ENCODE measurements at regions not wholly inside any gene's neighbourhood (a gene's known extent, or its start where the extent isn't known, plus 50 kb on each side); places are given as distances from the start of the nearest gene placed in this dataset.
"Not testable (repeated sequence)": the region's sequence is repeated elsewhere in the genome, so short reads cannot be mapped to it uniquely, and the experiment has no call there.

DNA sequence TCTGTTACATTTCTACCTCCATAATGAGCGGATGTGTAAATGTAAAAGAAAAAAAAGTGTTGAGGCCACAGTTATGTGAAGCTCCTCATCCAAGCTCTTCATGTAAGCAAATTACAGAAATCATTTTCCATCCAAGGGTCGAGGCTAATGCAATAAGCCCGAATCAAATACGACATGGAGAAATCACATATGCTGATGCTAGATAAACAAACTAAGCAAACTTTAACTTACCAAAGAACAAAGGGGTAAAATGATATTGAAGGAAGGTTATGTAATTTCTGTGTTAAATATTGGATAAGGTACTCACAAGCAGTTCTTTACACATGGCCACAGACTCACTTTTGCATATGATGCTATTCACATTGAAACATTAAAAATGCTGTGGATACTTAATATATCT, 310.2 kb upstream of the ID2 start:
- no peak for DNase-seq

DNA sequence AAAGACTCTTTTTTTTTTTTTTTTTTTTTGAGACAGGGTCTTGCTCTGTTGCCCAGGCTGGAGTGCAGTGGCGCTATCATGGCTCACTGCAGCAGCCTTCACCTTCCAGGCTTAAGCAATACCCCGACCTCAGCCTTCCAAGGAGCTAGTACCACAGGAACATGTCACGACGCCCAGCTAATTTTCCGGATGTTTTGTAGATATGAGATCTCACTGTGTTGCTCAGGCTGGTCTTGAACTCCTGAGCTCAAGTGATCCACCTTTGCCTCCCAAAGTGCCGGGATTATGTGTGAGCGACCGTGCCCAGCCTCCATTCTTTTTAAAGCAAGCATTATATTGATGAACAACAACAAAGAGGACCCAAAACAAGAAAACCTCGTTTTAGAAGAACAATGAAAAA, 307.1 kb upstream of the ID2 start:
- no peak for DNase-seq

DNA sequence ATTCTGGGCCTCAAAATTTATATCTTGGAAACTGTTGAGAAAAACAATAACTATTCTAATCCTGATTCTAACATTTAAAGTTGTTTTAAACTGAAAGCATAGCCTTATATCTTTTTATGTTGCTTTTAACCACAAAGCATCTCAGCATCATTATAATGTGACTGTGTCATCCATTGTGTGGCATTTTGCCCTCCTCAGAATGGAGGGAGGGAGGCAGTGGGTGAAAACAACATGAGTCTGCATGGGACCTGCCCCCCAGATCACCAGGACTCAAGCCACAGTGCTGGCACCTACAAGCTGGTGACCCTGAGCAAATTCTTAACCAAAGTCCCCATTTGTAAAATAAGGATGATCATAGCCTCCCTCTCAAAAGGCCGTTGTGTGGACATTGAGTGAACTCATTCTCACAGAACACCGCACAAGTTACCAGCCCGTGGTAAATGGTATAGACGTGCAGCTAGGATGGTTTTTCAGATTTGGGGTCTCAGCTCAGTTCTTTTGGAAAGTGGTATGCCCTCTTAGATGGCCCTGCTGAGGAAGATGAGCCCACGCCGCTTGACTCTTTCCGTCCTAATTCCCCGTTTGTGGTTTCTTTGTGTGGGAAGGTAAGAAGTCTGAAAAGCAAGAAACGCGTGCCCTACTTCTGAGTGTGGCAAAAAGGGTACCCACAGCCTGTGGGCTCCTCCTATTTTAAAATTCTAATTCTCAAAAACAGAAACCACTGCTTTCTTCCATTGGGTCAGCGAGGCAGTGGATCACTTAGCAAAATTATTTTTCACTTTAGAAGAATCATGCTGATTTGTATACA, 305.0 kb upstream of the ID2 start:
- DNase-seq, result peak in 1 of 2 donors; percentile 8

- DNase-seq, result no peak
These were observed 303.6 kb upstream of the ID2 start for GRCh38 chr2:8378016-8378810.

DNA sequence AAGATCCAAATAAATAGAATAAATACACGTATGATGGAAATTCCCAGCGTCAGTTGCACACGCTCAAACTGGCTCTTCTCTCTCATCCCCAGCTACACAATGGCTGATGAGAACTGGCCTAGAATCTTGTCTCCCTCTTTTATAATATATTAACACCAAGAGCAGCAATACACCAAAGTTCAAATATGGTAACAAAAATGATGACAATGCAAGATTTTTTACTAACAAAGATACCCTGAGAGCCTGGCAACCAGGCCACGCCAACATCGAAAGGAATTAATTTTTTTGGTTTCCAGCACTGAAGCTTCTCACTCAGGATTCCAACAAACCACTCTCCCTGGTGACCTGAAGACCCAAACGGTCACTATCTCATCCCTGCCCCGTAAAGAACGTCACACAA, 302.7 kb upstream of the ID2 start:
- no peak for DNase-seq

DNA sequence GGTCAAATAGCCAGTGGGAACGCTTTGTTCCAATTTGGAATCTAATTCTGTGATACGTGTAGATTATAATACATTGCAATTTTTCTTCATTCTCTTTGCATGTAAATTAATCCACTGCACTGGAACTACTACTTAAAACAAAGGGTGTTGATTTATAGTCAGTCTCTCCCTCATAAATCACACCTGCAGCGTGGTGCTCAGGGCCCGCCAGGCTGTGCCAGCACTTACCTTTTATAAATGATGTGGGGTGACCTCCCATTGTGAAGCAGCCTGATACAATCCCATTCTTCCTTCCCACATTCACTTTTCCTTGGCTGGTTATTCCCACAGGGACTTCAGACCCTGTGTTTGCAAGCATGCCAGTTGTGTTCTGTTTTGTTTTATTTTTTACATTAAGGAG, 302.3 kb upstream of the ID2 start:
- DNase-seq, result no peak

- no peak for DNase-seq
These were observed 301.8 kb upstream of the ID2 start for GRCh38 chr2:8380026-8380425.

GRCh38 chr2:8380566-8380965, 301.3 kb upstream of the ID2 start:
- DNase-seq, result no peak

GRCh38 chr2:8382485-8382884, 299.4 kb upstream of the ID2 start:
- no peak for DNase-seq

GRCh38 chr2:8386748-8387147, 295.1 kb upstream of the ID2 start:
- not testable (repeated sequence) for DNase-seq

GRCh38 chr2:8388781-8389180, 293.1 kb upstream of the ID2 start:
- DNase-seq, result no peak

DNA sequence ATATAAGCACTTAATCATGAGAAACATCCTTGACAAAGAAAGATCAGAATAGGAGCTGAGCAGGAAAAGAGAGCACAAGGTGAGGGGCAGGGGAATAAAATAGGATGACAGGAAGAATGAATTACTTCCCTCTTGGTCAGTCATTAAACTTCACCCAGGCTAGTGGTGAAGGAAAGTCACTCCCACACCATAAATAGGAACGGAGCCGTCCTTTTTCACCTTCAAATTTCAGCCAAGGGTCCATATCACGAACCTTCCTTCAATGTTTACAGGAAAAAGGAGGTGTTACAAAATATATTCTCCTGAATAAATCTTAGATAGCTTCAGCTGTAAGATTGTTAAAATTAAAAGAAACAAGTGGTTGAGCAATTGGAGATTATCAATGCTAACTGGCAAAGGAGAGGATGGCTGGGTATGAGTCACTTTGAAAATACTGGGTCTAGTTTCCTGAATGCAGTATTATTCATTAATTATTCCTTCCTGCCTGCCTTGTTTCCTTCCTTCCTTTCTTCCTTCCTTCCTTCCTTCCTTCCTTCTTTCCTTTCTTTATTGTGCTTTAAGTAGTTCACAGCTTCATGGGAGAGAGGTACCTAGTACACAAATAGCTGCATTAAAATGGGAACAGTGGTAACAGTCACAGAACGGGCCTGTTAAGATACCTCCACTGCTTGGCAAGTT, 292.3 kb upstream of the ID2 start:
- DNase-seq, result no peak

DNA sequence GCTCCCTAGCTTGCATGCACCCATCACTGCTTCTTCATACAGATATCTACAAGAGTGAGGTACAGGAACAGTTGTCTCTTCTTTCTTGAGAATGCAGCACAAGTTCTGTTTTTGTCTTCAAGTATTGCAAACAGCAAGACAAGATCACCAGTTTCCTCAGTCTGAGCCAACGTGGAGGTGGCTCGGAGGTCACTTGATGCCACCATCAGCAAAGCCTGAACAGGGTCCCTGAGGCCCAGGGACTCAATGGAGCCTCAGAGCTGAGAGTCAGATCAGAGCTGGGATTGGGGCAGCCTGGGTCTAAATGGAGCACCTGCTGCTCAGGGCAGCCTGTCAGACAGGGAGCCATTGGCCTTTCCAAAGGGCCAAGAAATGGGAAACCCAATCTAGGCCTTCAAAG, 290.7 kb upstream of the ID2 start:
- DNase-seq, result no peak

DNA sequence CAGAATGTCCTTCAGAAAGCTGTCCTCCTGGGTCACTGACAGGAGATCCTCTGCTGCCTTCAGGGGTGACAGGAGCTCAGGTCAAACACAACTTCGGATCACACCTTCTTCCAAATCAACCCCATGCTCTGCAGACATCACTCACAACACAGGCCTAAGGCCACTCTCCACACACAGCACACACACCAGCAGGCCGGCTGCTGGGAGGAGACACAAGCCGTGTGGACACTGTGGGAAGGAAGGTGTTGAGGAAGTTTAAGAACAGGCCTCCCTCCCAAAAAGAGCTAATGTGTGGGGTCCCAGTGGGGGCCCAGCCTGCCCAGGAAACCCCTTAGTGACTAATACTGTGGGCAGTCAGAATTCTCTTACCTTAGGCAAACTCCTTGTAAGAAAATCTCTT, 290.3 kb upstream of the ID2 start:
- no peak for DNase-seq

GRCh38 chr2:8392098-8392866, 289.6 kb upstream of the ID2 start:
- DNase-seq, result no peak

GRCh38 chr2:8393506-8393905, 288.4 kb upstream of the ID2 start:
- DNase-seq, result no peak

- DNase-seq, result peak in 1 of 2 donors; percentile 7
These were observed 287.7 kb upstream of the ID2 start for GRCh38 chr2:8394131-8394530.

- no peak for DNase-seq
These were observed 287.1 kb upstream of the ID2 start for GRCh38 chr2:8394569-8395359.

DNA sequence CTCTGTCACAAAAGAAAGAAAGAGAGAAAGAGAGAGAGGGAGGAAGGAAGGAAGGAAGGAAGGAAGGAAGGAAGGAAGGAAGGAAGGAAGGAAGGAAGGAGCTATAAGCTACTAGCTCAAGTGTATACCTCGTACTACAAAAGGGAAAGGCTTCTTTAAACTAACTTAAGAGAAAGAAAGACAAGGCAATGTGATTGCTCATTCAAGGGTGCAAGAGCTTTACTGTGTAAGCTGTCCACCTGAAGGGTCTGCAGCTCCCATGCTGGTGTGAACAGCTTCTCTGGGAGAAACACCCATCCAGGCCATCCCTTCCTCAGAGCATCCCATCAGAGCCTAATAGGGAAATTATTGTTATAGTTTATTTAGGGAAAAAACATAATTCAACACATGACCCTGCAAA, 286.1 kb upstream of the ID2 start:
- no peak for DNase-seq

DNA sequence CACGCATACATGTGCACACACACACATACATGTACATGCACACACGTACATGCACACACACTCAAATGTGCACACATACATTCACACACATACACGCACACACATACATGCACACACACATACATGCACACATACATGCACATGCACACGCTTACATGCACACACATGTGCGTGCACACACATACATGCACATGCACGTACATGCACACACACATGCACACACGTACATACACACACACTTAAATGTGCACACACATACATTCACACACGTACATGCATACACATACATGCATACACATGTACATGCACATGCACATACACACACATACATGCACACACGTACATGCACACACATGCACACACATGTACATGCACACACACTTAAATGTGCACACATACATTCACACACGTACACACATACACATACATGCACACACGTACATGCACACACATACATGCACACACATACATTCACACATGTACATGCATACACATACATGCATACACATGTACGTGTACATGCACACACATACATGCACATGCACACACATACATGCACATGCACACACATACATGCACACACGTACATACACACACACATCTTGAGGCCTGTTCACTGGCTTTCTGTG, 283.7 kb upstream of the ID2 start:
- no peak for DNase-seq

DNA sequence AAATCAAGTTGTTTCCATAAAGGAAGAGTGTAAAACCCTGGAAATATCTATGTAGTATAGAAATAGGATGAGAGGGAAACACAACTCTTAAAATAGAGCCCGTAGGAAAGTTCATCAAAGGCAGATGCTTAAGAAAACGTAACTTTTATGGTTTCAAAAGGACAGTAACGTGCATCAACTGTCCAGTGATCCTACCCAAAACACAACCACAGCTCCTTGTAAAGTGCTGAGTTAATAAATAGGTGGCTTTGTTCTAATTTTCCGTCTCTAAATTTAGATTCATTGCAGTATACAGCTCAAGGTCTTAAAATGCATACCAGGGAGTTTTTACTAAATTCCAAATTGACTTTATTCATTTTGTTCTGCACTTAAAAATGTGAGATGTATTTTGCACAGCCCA, 282.1 kb upstream of the ID2 start:
- no peak for DNase-seq

GRCh38 chr2:8400196-8400595, 281.7 kb upstream of the ID2 start:
- no peak for DNase-seq

All from CD4-positive, alpha-beta T cell treated with Interleukin-1 beta for 1 hour (primary cell).